Lung (tissue), 11 donors: ENCODE measurements at regions not wholly inside any gene's neighbourhood (a gene's known extent, or its start where the extent isn't known, plus 50 kb on each side); places are given as distances from the start of the nearest gene placed in this dataset.

Source experiments
- ATAC-seq: fragments of 200-7000 bp; cut with Tn5 transposase; one replicate; pipeline ENCODE4 v1.9.1; 2020; ENCODE audit warnings: moderate number of reproducible peaks; ENCODE audit not compliant: insufficient read depth, low FRiP score
- DNase-seq, 3 donors: peaks; one replicate each; pipeline ENCODE4 v3.0.0-alpha.2; 2013 to 2017
- H3K27ac ChIP-seq, 2 donors: one replicate each; pipeline ENCODE4 v1.5.1; 2013; ENCODE audit warnings: mild to moderate bottlenecking in 2 of 2, moderate library complexity in 2 of 2, control low read depth in 1 of 2, inconsistent platforms in 1 of 2, low read depth in 1 of 2, low read length in 1 of 2
- H3K27me3 ChIP-seq, 3 donors: one replicate each; pipeline ENCODE4 v1.5.1; 2013; ENCODE audit warnings: low read length in 2 of 3; ENCODE audit not compliant: control insufficient read depth in 3 of 3, insufficient read depth in 3 of 3
- H3K36me3 ChIP-seq, 4 donors: one replicate each; pipeline ENCODE4 v1.5.1; 2013; ENCODE audit warnings: low read length in 4 of 4, mild to moderate bottlenecking in 1 of 4, moderate library complexity in 1 of 4; ENCODE audit not compliant: control insufficient read depth in 4 of 4, insufficient read depth in 4 of 4
- H3K4me1 ChIP-seq, 5 donors: one replicate each; pipeline ENCODE4 v1.5.1; 2013; ENCODE audit warnings: low read length in 5 of 5, mild to moderate bottlenecking in 2 of 5, moderate library complexity in 1 of 5; ENCODE audit not compliant: control insufficient read depth in 5 of 5, insufficient read depth in 5 of 5
- H3K4me3 ChIP-seq: one replicate; pipeline ENCODE4 v1.5.1; 2013; ENCODE audit warnings: mild to moderate bottlenecking, control low read depth, moderate library complexity
- H3K9ac ChIP-seq, 2 donors: one replicate each; pipeline ENCODE4 v1.5.1; 2013; ENCODE audit warnings: low read length in 2 of 2, control low read depth in 1 of 2; ENCODE audit not compliant: insufficient read depth in 1 of 2
- H3K9me3 ChIP-seq, 4 donors: one replicate each; pipeline ENCODE4 v1.5.1; 2013; ENCODE audit warnings: low read length in 3 of 4, mild to moderate bottlenecking in 1 of 4, moderate library complexity in 1 of 4; ENCODE audit not compliant: control insufficient read depth in 4 of 4, insufficient read depth in 3 of 4
- WGBS, 2 donors: extraction: QIAGEN DNeasy Blood & Tissue Kit; methylation state at CpG; one replicate each; pipeline ENCODE4 v1.1.7; 2013; 5-methylcytosine and 5-hydroxymethylcytosine counted together
- TF ChIP-seq, protein P1 (sequence below): IDR thresholded peaks from 2 replicates; pipeline ENCODE4 v1.5.1; 2012; ENCODE audit warnings: mild to moderate bottlenecking; ENCODE audit errors: control extremely low read depth, extremely low read depth
- donor health status: control.
- donor health status: control.
- donor health status: Bipolar disorder and iron deficiency.
- donor health status: healthy.
- donor health status: DM: yes; HTN: yes; CAD: no.

DNA sequence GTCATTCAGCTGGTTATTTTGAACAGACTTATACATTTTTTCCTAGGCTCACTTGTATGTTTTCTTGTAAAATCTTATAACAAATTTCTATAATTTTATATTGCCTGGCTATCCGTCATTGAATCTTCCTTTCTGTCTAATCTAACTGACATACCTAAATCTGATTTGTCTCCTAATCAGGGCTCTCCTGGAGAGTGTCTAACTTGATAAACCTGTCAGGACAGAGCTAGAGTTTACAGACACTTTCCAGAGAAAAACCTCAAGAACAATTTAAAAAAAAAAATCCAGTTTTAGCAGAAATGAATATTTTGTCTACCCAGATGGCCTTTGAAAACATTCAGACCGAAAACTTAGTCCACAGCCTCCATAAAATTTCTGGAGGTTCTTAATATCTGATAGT, 1305.8 kb downstream of the ROBO1 start:
- no peak overlapping the region for H3K27ac ChIP-seq
- no peaks in the 10 kb centered on the region for H3K36me3 ChIP-seq
- no peaks in the 10 kb centered on the region for H3K4me1 ChIP-seq
- H3K9me3 ChIP-seq, result no peaks in the 10 kb centered on the region
- no peak overlapping the region for H3K9ac ChIP-seq
- ATAC-seq (no peak), DNase-seq (no peak)
- no peaks in the 10 kb centered on the region for H3K27me3 ChIP-seq
- 46 to 93% methylated on average over 2 of the region's 2 CpGs for WGBS, 2 donors
- TF ChIP-seq, protein P1, sequence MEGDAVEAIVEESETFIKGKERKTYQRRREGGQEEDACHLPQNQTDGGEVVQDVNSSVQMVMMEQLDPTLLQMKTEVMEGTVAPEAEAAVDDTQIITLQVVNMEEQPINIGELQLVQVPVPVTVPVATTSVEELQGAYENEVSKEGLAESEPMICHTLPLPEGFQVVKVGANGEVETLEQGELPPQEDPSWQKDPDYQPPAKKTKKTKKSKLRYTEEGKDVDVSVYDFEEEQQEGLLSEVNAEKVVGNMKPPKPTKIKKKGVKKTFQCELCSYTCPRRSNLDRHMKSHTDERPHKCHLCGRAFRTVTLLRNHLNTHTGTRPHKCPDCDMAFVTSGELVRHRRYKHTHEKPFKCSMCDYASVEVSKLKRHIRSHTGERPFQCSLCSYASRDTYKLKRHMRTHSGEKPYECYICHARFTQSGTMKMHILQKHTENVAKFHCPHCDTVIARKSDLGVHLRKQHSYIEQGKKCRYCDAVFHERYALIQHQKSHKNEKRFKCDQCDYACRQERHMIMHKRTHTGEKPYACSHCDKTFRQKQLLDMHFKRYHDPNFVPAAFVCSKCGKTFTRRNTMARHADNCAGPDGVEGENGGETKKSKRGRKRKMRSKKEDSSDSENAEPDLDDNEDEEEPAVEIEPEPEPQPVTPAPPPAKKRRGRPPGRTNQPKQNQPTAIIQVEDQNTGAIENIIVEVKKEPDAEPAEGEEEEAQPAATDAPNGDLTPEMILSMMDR, result no peak
- H3K4me3 ChIP-seq, result no peak overlapping the region

DNA sequence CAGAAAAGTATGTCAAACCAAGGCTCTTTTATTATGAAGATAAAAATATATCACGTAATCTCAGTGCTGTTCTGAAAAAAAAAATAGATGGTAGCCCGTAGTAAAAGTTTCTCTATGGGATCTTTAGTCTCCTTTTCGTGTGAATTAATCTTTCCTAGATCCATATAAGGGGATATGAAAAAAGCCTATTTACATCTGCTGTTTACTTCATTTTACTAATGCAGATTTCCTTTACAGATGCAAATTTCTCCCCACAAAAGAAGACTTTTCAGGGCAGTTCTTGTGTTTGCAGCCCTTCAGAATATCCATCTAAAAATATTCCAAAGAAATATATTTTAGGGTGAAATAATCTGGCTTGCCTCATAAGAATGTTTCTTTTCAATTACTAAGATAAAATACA, 1291.7 kb downstream of the ROBO1 start:
- H3K4me3 ChIP-seq, result no peak overlapping the region
- H3K9me3 ChIP-seq, result peaks cover 0 to 8% (median 6%) of the 10 kb centered on the region in 4 donors
- DNase-seq, result no peak
- no peaks in the 10 kb centered on the region for H3K4me1 ChIP-seq
- TF ChIP-seq, protein P1, result no peak
- no peak for ATAC-seq
- H3K9ac ChIP-seq, result no peak overlapping the region
- 70 to 80% methylated on average over 3 of the region's 3 CpGs for WGBS, 2 donors
- H3K27me3 ChIP-seq, result no peaks in the 10 kb centered on the region
- no peaks in the 10 kb centered on the region for H3K36me3 ChIP-seq
- H3K27ac ChIP-seq, result no peak overlapping the region

DNA sequence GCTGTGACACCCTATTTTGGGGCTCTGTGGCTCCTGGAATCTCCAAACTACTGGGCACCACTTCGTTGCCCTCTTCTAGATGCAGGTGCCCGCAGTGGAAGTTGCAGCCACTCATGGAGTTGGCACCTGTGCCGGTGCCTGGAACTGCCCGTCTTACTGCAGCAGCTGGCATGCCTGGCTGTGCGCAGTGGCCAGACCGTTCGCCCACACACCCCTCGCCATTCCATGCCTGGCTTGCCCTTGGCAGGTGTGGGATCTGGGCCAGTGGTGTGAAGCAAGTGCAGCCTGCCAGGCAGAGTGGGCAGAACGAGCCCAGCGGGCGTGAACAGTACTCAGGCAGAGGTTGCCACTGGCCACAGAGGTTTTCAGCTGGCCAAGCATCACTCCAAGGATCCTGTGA, 1286.7 kb downstream of the ROBO1 start:
- DNase-seq (no peak), ATAC-seq (no peak)
- 87 to 90% methylated on average over 11 of the region's 11 CpGs for WGBS, 2 donors

More for the DNA sequence above, 1286.7 kb downstream of the ROBO1 start:
- Histone ChIP-seq H3K9ac (no peak overlapping the region), H3K9me3 (peaks cover 0 to 4% (median 0%) of the 10 kb centered on the region in 4 donors), H3K4me1 (no peaks in the 10 kb centered on the region), H3K36me3 (no peaks in the 10 kb centered on the region), H3K27me3 (no peaks in the 10 kb centered on the region), H3K27ac (no peak overlapping the region), H3K4me3 (no peak overlapping the region)
- TF ChIP-seq, protein P1, result no peak
